HG02885 (cell line): ENCODE measurements at regions not wholly inside any gene's neighbourhood (a gene's known extent, or its start where the extent isn't known, plus 50 kb on each side); places are given as distances from the start of the nearest gene placed in this dataset.
"Not testable (repeated sequence)": the region's sequence is repeated elsewhere in the genome, so short reads cannot be mapped to it uniquely, and the experiment has no call there.

ENCODE experiments used
- ATAC-seq: cut with Tn5 transposase; IDR thresholded peaks from one replicate; pipeline ENCODE4 v1.9.1; 2021; ENCODE audit warnings: mild to moderate bottlenecking; ENCODE audit not compliant: unreplicated experiment, poor library complexity

DNA sequence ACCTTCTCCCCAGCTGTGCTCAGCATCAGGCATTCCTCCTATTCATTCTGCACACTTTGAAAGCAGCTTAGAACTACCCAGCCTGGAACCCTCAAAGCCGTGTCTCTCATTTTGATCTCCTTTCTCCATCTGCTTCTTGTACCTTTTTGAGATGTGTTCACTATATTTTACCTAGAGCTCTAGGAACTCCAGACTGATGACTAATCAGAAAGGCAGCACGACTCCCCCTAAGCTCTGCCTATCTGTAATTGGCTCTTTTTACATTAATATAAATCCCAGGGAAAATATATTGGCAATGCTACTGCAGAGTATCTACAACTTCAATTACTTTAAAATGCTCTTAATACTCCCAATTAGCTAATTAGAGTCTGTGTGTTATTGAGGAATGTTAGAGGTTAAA, 671.5 kb downstream of the CBLN4 start:
- ATAC-seq, result no peak

DNA sequence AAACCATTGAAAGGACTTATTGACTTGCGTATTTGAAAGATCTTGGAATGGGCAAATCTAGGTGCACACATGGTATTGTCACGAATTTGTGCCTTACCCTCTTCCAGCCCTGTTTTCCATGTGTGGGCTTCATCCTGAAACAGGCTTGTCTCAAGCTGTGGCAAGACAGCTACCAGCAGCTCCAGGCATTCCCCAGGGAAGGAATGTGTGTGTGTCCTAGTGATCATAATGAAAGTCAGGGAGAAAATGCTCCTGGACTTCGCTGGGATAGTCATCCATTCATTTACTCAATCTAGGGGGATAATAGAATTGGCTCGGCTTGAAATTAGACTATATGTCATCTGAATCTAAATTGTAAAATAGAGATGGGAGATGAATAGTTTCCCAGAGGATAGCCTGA, 676.2 kb downstream of the CBLN4 start:
- no peak for ATAC-seq

DNA sequence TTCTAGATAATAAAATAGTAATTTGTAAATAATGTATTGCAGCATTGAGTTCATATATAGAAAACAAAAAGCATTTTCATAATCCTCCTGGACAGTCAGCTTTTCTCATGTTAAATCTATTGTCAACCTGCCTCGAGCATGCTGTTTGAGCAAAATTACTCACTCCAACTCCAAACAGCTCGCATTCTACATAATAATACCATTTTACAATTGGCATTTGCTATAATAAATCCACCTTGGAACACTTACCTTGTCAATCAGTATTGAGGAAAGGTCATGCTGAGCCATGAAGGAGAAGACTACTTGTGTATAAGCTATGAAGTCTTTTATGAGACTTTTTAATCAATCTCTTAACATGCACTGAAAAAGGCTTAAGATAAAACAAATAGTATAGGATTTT, 682.6 kb downstream of the CBLN4 start:
- ATAC-seq, result no peak

DNA sequence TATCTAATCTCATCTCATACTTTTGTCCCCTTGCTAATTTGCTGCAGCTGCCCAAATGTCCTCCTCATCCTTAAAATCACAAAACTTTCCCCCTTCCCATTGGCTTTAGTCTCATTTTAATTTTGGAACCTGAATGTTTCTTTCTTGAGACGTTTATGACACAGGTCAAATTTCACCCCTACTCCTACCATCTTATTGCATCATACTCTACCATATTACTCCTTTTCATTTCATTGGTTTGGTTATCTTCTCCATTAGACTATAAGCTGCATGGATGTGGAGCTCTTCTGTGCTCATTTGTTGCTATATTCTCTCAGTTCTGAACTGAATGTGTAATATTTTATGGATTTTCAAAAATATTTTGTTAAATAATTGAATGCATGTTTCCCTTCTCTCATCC, 688.6 kb downstream of the CBLN4 start:
- ATAC-seq, result no peak

GRCh38 chr20:55310844-55311243, 694.5 kb downstream of the CBLN4 start:
- not testable (repeated sequence) for ATAC-seq

GRCh38 chr20:55291261-55291660, 714.1 kb downstream of the CBLN4 start:
- no peak for ATAC-seq

DNA sequence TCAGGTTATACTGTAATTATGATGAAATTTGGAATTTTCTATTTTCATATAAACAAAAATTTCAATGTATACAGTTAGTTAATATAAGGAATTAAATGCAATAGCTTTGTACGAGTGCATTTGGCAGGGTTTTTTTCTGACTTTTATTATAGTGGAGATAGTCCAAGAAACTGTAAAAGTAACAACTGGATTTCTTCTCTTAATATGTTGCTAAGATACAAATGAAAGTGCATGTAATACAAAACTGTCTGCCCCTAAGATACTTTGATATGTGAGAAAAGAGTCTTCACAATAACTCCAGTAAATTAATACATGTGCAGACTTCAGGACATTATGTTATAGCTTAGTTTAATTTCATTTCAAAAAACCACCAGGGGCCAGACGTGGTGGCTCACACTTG, 721.4 kb downstream of the CBLN4 start:
- no peak for ATAC-seq

DNA sequence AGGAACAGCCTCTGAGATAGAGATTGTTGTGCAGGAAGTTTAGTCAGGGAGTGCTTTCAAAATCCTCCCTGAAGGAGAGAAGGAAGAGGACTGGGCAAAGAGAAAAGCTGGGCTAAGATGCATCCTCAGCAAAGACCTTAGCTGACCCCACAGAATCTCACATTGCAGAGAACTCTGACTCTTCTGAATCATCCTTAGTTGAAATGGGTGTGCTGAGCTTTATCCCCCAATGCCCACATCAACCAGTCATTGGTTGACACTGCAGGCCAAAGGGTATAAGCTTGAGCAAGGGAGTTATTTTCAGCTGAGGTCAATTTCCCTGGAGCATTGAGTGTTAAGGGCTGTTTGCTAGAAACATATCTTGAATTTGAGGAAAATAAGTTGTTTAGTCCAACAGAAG, 732.2 kb downstream of the CBLN4 start:
- no peak for ATAC-seq

DNA sequence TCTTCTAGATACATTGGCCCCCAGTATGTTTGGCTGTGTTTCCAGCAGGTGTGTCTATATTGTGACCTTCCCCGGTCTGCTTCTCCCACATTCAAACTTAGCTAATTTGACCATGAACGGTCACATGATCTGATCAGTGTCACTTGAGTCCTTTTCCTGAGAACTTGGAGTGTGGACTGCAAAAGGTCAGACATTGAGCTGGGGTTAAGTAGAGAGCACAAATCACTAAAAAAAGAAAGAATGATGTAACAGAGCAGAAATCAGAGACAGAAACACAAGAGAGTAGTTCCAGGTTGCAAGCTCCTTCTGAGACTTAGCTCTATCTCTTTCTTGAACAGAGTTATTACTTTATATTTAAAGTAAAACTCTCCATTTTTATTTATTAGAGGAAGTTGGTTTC, 733.9 kb downstream of the CBLN4 start:
- ATAC-seq, result no peak

GRCh38 chr20:55269913-55270312, 735.4 kb downstream of the CBLN4 start:
- no peak for ATAC-seq

DNA sequence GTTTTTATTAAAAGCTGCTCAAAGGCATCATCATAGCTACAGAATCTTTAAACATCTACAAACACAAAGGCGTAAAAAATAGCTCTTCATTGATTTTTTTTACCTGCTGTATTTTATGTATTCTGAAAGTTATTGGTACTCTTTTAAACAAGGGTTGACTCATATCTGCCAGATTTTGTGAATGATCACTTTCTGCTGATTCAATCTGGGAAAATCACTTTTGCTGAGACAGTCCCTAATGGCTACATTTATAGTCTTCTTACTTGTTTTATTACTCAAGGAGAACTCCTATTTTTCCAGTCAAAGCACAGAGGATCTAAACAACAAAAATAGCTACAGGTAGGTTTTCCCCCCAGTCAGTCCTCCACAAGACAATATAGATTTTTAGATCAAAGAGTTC, 739.0 kb downstream of the CBLN4 start:
- peak; percentile 43 for ATAC-seq

GRCh38 chr20:55264703-55265239, 740.5 kb downstream of the CBLN4 start:
- ATAC-seq, result no peak

GRCh38 chr20:55258559-55258958, 746.8 kb downstream of the CBLN4 start:
- ATAC-seq, result no peak

DNA sequence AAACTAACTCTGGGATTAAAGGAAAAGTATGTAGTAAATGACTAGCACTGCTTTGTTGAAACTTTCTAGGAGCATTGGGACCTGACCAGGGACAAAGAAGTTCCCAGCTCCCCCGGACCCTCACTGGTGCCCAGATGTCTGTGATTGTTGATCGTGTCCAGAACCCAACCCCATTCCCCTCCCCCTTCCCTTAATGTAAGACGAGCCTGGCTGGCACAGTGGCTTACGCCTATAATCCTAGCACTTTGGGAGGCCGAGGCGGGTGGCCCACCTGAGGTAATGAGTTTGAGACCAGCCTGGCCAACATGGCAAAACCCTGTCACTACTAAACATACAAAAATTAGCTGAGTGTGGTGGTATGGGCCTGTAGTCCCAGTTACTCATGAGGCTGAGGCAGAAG, 750.3 kb downstream of the CBLN4 start:
- no peak for ATAC-seq

GRCh38 chr20:55253781-55254180, 751.5 kb downstream of the CBLN4 start:
- ATAC-seq, result no peak

- ATAC-seq, result no peak
Measured at GRCh38 chr20:55252521-55252920, 752.8 kb downstream of the CBLN4 start.

GRCh38 chr20:55251170-55251569, 754.1 kb downstream of the CBLN4 start:
- no peak for ATAC-seq

GRCh38 chr20:55242853-55243252, 762.5 kb downstream of the CBLN4 start:
- no peak for ATAC-seq

DNA sequence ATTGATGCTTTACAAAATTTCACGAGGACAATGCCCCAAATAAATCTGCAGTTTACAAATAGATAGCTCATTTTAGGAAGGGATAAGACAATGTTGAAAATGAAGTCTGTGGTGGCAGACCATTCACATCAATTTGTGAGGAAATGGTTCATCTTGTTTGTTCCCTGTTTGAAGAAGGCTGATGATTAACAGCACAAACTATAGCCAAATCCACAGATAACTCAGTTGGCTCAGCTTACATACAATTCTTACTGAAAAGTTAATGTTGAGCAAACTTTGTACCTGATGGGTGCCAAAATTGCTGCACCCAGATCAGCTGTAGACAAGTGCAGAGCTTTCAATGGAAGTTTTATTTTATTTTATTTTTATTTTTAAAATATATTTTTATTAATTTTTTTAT, 763.9 kb downstream of the DOK5 start:
- no peak for ATAC-seq

GRCh38 chr20:55232647-55233046, 757.3 kb downstream of the DOK5 start:
- no peak for ATAC-seq

DNA sequence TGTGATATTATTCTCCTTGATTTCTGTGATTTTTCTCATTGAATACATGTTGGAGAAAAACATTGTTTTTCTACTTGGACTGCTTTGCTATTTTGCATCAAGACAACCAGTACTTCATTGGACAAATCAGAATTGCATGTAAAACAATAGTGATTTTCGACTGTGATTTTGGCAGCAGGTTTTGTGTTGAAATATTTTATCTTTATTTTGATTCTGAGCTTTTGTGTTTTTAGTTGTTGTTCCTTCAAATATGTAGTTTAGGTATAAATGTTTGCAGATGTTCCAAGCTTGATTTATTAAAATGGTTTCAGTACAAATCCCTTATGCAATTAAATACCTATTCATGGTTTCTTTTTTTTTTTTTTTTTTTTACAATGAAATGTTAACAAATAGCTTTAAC, 754.1 kb downstream of the DOK5 start:
- ATAC-seq, result no peak

GRCh38 chr20:55216525-55217242, 741.3 kb downstream of the DOK5 start:
- ATAC-seq, result no peak
